GM21717 (cell line): ENCODE measurements at regions not wholly inside any gene's neighbourhood (a gene's known extent, or its start where the extent isn't known, plus 50 kb on each side); places are given as distances from the start of the nearest gene placed in this dataset.
A peak's percentile ranks its signal among the peaks of the same experiment; 100 is the strongest.

Experiments used
- ATAC-seq: cut with Tn5 transposase; IDR thresholded peaks from one replicate; pipeline ENCODE4 v1.9.1; 2021; ENCODE audit warnings: mild to moderate bottlenecking, moderate library complexity; ENCODE audit not compliant: unreplicated experiment

- peak; percentile 80 for ATAC-seq
Measured at GRCh38 chr2:160994141-160995002, 165.9 kb upstream of the TANK start.

GRCh38 chr2:160996584-160996983 is 163.6 kb upstream of the TANK start:
- no peak for ATAC-seq

GRCh38 chr2:161004379-161004778 is 155.8 kb upstream of the TANK start:
- ATAC-seq = no peak

- no peak for ATAC-seq
Measured at GRCh38 chr2:161005170-161005569, 155.1 kb upstream of the TANK start.

- no peak for ATAC-seq
Measured at GRCh38 chr2:161008311-161008710, 151.9 kb upstream of the TANK start.

- ATAC-seq = no peak
Measured at GRCh38 chr2:161010503-161011015, 149.7 kb upstream of the TANK start.

- no peak for ATAC-seq
Measured at GRCh38 chr2:161017780-161018470, 142.3 kb upstream of the TANK start.

GRCh38 chr2:161019311-161019710 is 140.9 kb upstream of the TANK start:
- no peak for ATAC-seq

GRCh38 chr2:161020437-161020836 is 139.8 kb upstream of the TANK start:
- no peak for ATAC-seq

GRCh38 chr2:161028581-161028980 is 131.6 kb upstream of the TANK start:
- ATAC-seq = no peak

GRCh38 chr2:161029321-161029720 is 130.9 kb upstream of the TANK start:
- no peak for ATAC-seq

- ATAC-seq = no peak
Measured at GRCh38 chr2:161030260-161031063, 129.8 kb upstream of the TANK start.

GRCh38 chr2:161031511-161031910 is 128.7 kb upstream of the TANK start:
- no peak for ATAC-seq

- ATAC-seq = no peak
Measured at GRCh38 chr2:161032635-161033034, 127.6 kb upstream of the TANK start.

GRCh38 chr2:161033059-161033660 is 127.1 kb upstream of the TANK start:
- no peak for ATAC-seq

GRCh38 chr2:161036926-161037325 is 123.3 kb upstream of the TANK start:
- ATAC-seq = no peak

GRCh38 chr2:161039071-161039470 is 121.2 kb upstream of the TANK start:
- no peak for ATAC-seq

GRCh38 chr2:161041356-161041755 is 118.9 kb upstream of the TANK start:
- no peak for ATAC-seq

GRCh38 chr2:161042990-161043625 is 117.1 kb upstream of the TANK start:
- no peak for ATAC-seq

GRCh38 chr2:161044095-161044865 is 115.9 kb upstream of the TANK start:
- no peak for ATAC-seq
